ENCODE measurements at regions not wholly inside any gene's neighbourhood (a gene's known extent, or its start where the extent isn't known, plus 50 kb on each side); places are given as distances from the start of the nearest gene placed in this dataset.

DNA sequence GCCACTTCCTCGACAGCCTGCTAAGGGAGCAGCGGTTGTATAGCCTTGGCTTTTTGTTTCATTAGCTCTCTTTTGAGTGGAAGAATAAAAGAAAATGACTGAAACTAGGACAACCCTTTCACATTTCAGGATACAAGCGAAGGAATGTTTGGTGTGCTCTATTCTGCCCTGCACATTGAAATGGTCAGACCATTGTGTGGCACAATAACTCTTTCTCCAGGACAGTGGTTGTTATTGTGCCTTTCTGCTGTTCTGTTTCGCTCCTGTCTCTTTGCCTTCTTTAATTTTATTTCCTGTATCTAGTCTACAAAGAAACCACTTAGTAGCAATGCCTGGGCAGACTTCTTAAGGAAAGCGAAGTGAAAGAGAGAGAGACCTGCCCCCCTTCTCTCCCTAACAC is 473.7 kb downstream of the GBA3 start:
- no peaks in the 10 kb centered on the region for H3K23me2 ChIP-seq (ENCODE audit: insufficient read length, low read depth, low read length, poor library complexity, severe bottlenecking)
- no peak overlapping the region for H3K4ac ChIP-seq (ENCODE audit: low read depth, low read length)
- H3K18ac ChIP-seq (ENCODE audit: insufficient read length, low read depth, low read length): no peak overlapping the region
- no peak overlapping the region for H2BK15ac ChIP-seq (ENCODE audit: low read depth, low read length)
- no peak overlapping the region for H2BK120ac ChIP-seq (ENCODE audit: low read depth, low read length, poor library complexity, severe bottlenecking)
- no peak overlapping the region for H3K4me3 Mint-ChIP-seq
- H3K27ac Mint-ChIP-seq: no peak overlapping the region
- no peaks in the 10 kb centered on the region for H3K27me3 Mint-ChIP-seq (ENCODE audit: low read depth)
- H3K9me3 ChIP-seq (ENCODE audit: control insufficient read depth, low read depth, low read length): no peaks in the 10 kb centered on the region
- no peaks in the 10 kb centered on the region for H3K27me3 ChIP-seq (ENCODE audit: insufficient read depth, low read length)
- H3K4me2 ChIP-seq (ENCODE audit: insufficient read depth, insufficient read length, low read length): no peak overlapping the region
- no peaks in the 10 kb centered on the region for H3K4me1 ChIP-seq (ENCODE audit: insufficient read depth, low read length)
- whole genome bisulfite sequencing (ENCODE audit: extremely low coverage, insufficient read length, low lambda C conversion rate): no CpG with 5 or more reads among the region's 5 CpGs
- no peak overlapping the region for H2BK20ac ChIP-seq (ENCODE audit: low read depth, low read length, poor library complexity, severe bottlenecking)
- no peaks in the 10 kb centered on the region for H3K9me3 Mint-ChIP-seq
- no peak overlapping the region for H4K91ac ChIP-seq (ENCODE audit: insufficient read length, low read depth, low read length)
- no peaks in the 10 kb centered on the region for H3K79me2 ChIP-seq (ENCODE audit: insufficient read depth, low read length)
- H3K14ac ChIP-seq (ENCODE audit: insufficient read depth, low read length): no peak overlapping the region
- H4K8ac ChIP-seq (replicated peaks; ENCODE audit: insufficient read length, low read depth, low read length): no peak overlapping the region
- TF ChIP-seq, protein P1, sequence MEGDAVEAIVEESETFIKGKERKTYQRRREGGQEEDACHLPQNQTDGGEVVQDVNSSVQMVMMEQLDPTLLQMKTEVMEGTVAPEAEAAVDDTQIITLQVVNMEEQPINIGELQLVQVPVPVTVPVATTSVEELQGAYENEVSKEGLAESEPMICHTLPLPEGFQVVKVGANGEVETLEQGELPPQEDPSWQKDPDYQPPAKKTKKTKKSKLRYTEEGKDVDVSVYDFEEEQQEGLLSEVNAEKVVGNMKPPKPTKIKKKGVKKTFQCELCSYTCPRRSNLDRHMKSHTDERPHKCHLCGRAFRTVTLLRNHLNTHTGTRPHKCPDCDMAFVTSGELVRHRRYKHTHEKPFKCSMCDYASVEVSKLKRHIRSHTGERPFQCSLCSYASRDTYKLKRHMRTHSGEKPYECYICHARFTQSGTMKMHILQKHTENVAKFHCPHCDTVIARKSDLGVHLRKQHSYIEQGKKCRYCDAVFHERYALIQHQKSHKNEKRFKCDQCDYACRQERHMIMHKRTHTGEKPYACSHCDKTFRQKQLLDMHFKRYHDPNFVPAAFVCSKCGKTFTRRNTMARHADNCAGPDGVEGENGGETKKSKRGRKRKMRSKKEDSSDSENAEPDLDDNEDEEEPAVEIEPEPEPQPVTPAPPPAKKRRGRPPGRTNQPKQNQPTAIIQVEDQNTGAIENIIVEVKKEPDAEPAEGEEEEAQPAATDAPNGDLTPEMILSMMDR (conservative IDR thresholded peaks at IDR 0.05): no peak
- peaks cover 31 to 32% of the 10 kb centered on the region in 2 experiments for H3K4me1 Mint-ChIP-seq
- H3K23ac ChIP-seq (ENCODE audit: insufficient read length, low read depth, low read length): no peak overlapping the region
- DNase-seq: no peak
- H4K5ac ChIP-seq (ENCODE audit: insufficient read length, low read depth, low read length): no peak overlapping the region
- H2AFZ ChIP-seq (ENCODE audit: low read length): no peak overlapping the region
- no peaks in the 10 kb centered on the region for H4K20me1 ChIP-seq (ENCODE audit: control insufficient read depth, insufficient read depth, insufficient read length)
- no peak overlapping the region for H2BK5ac ChIP-seq (ENCODE audit: insufficient read length, low read length)
- no peaks in the 10 kb centered on the region for H3K36me3 Mint-ChIP-seq (ENCODE audit: insufficient read depth in 1 of 3, low read depth in 3 of 3)
- no peak overlapping the region for H3K9ac ChIP-seq (ENCODE audit: extremely low read depth, insufficient read length, low read length)
- no peak overlapping the region for H2BK12ac ChIP-seq (ENCODE audit: insufficient read length, low read depth, low read length)
- no peak overlapping the region for H3K27ac ChIP-seq (ENCODE audit: insufficient read length, low read depth, low read length)
- H3T11ph ChIP-seq (ENCODE audit: low read length): no peak overlapping the region
- H2AK5ac ChIP-seq (ENCODE audit: insufficient read length, low read length): no peak overlapping the region
- H3K56ac ChIP-seq (ENCODE audit: insufficient read length, low read depth, low read length): no peak overlapping the region
- no peaks in the 10 kb centered on the region for H3K79me1 ChIP-seq (ENCODE audit: insufficient read depth, low read depth, low read length, poor library complexity, severe bottlenecking)
